Neutrophil (primary cell): ENCODE measurements at regions not wholly inside any gene's neighbourhood (a gene's known extent, or its start where the extent isn't known, plus 50 kb on each side); places are given as distances from the start of the nearest gene placed in this dataset.

Source experiments
- H3K27ac ChIP-seq: fragments of 200-600 bp; sonication (generic); 2 replicates; pipeline ENCODE4 v1.5.1; 2016; ENCODE audit warnings: mild to moderate bottlenecking, moderate library complexity
- H3K27me3 ChIP-seq: fragments of 200-600 bp; sonication (generic); 2 replicates; pipeline ENCODE4 v1.6.0; 2016; ENCODE audit warnings: mild to moderate bottlenecking
- H3K36me3 ChIP-seq: fragments of 200-600 bp; sonication (generic); 2 replicates; pipeline ENCODE4 v1.5.1; 2017
- H3K4me1 ChIP-seq, 2 experiments: fragments of 200-600 bp in 1 of 2; sonication (generic) in 1 of 2; 1 replicate in 1 of 2; 2 replicates in 1 of 2; pipeline versions ENCODE4 v1.5.1 to v1.6.1; 2013 to 2016; ENCODE audit warnings: low read depth in 1 of 2, low read length in 1 of 2, mild to moderate bottlenecking in 1 of 2, moderate library complexity in 1 of 2; ENCODE audit not compliant: control insufficient read depth in 1 of 2, insufficient read depth in 1 of 2
- H3K4me3 ChIP-seq, 2 experiments: fragments of 200-600 bp in 1 of 2; sonication (generic) in 1 of 2; 1 replicate in 1 of 2; 2 replicates in 1 of 2; pipeline ENCODE4 v1.5.1; 2013 to 2016; ENCODE audit warnings: low read depth in 1 of 2, low read length in 1 of 2, mild to moderate bottlenecking in 1 of 2, moderate library complexity in 1 of 2
- H3K9me3 ChIP-seq: fragments of 200-600 bp; sonication (generic); 2 replicates; pipeline ENCODE4 v1.5.1; 2016
- TF ChIP-seq, protein P1 (sequence below): fragments of 200-600 bp; sonication (generic); IDR thresholded peaks from 2 replicates; pipeline ENCODE4 v1.5.1; 2016; ENCODE audit warnings: antibody characterized with exemption

DNA sequence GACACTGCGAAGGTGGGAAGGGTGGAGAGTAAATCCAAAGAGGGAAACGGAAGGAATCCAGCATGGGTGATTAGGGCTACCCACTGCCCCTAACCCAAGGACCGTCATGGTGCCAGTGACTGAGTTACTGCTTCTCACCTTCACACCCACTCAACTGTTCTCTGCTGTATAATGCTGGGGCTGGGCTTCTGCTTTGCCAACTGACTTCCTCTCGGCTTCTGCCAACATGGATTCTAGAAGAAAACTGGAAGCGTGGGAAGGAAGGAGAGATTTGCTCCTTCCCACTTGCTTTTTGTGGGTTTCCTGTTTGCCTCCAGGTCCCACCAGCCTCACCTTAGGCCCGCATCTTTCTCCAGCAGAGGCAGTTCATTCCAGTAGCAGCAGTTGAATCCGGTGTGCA, 153.5 kb upstream of the RAI14 start:
- H3K4me3 ChIP-seq = no peak overlapping the region
- no peaks in the 10 kb centered on the region for H3K9me3 ChIP-seq
- no peaks in the 10 kb centered on the region for H3K4me1 ChIP-seq
- no peak overlapping the region for H3K27ac ChIP-seq
- H3K36me3 ChIP-seq = no peaks in the 10 kb centered on the region
- H3K27me3 ChIP-seq = no peaks in the 10 kb centered on the region
- TF ChIP-seq, protein P1, sequence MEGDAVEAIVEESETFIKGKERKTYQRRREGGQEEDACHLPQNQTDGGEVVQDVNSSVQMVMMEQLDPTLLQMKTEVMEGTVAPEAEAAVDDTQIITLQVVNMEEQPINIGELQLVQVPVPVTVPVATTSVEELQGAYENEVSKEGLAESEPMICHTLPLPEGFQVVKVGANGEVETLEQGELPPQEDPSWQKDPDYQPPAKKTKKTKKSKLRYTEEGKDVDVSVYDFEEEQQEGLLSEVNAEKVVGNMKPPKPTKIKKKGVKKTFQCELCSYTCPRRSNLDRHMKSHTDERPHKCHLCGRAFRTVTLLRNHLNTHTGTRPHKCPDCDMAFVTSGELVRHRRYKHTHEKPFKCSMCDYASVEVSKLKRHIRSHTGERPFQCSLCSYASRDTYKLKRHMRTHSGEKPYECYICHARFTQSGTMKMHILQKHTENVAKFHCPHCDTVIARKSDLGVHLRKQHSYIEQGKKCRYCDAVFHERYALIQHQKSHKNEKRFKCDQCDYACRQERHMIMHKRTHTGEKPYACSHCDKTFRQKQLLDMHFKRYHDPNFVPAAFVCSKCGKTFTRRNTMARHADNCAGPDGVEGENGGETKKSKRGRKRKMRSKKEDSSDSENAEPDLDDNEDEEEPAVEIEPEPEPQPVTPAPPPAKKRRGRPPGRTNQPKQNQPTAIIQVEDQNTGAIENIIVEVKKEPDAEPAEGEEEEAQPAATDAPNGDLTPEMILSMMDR = no peak

DNA sequence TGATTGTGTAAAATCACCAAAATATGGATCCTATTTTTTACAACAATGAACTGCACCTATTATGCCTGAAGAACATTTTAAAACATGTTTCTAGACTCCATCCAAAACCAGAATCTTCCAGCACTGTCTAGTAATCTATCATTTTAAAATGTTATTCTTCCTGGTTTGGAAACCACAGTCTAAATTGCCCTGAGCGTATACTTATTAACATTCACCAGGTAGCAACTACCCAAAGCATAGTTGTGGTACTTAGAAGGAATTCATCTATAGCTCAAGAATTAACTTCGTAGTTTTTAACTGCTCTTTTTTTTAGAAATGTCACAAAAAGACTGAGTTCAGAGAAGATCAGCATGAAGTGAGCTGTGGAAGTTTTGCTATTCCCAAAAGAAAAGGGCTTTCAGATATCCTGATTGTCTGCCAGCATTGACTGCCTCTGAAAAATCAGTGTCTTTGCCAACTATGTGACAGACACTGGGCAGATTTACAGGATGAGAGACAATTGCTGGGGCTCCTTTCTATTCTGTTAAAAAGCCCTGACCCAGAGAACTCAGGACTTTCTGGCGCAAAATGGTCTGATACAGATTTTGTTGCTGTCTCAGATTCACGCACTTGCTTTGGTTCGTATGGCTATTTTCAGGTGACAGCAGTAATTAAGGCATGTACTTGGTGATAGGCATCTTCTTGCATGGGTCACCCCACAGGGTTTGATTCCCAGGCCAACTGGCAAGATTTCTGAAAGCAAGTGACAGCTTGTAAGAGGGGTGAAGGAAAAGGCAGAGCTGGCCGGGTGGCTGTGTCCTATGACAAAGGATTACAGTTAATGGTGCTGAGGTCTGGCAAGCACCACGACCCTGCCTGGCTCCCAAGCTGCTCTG, 152.5 kb upstream of the RAI14 start:
- Histone ChIP-seq H3K27ac (no peak overlapping the region), H3K9me3 (no peaks in the 10 kb centered on the region), H3K4me1 (no peaks in the 10 kb centered on the region), H3K27me3 (no peaks in the 10 kb centered on the region), H3K36me3 (no peaks in the 10 kb centered on the region), H3K4me3 (no peak overlapping the region)
- TF ChIP-seq, protein P1 = no peak

DNA sequence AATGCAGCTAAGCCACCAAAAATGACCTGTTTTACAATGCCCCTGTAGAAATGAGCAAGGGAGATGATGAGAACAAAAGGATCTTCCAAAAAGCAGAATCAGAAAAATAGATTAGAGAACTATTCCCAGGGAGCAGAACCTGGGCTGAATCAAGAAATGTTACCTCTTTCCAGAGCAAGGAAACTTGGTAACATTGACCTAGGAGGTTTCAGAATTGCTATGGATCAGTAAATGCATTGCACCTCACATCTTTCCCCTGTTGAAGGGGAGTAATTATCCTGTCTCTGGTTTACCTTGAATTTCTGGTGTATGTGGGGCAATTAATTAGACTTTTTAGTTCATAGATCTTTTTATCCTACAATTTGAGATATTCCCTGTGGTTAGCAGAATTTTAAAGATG, 151.2 kb upstream of the RAI14 start:
- Histone ChIP-seq H3K27ac (no peak overlapping the region), H3K4me3 (no peak overlapping the region)
- TF ChIP-seq, protein P1 = no peak

DNA sequence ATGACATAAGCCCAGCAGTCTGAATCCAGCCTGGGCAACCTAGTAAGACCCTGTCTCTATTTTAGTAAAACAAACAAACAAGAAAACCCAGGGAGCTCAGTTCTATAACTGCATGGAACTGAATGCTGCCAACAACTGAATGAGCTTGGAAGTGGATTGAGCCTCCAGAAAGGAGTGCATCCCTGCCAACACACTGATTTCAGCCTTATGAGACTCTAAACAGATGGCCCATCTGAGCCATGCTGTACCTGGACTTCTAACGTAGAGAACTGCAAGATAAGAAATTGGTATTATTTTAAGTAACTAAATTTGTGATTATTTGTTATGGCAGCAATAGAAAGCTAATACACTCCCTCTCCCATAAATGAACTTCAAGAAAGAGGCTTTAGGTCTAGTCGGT, 150.4 kb upstream of the RAI14 start:
- H3K4me1 ChIP-seq = no peaks in the 10 kb centered on the region
- no peaks in the 10 kb centered on the region for H3K9me3 ChIP-seq
- H3K36me3 ChIP-seq = no peaks in the 10 kb centered on the region
- H3K27ac ChIP-seq = no peak overlapping the region
- no peak overlapping the region for H3K4me3 ChIP-seq
- TF ChIP-seq, protein P1 = no peak
- no peaks in the 10 kb centered on the region for H3K27me3 ChIP-seq

More for the DNA sequence above, 151.2 kb upstream of the RAI14 start:
- Histone ChIP-seq H3K4me1 (no peaks in the 10 kb centered on the region), H3K27me3 (no peaks in the 10 kb centered on the region), H3K36me3 (no peaks in the 10 kb centered on the region), H3K9me3 (no peaks in the 10 kb centered on the region)

DNA sequence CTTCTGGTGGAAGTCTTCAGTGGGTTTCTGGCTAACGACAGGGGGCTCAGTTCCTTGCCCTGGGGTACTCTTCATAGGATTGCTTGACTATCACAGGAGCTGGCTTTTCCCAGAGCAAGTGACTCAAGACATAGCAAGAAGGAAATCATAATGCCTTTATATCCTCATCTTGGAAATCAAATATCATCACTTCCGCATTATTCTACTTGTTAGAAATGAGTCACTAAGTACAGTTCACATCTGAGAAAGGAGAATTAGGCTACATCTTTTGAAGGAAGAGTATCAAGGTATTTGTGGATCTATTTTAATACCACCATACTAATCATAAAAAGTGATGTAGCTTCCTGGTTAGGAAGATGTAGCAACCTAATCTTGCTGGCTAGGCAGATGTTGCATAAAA, 148.2 kb upstream of the RAI14 start:
- TF ChIP-seq, protein P1 = no peak
- Histone ChIP-seq H3K36me3 (no peaks in the 10 kb centered on the region), H3K27ac (no peak overlapping the region)

More for the DNA sequence above, 148.2 kb upstream of the RAI14 start:
- no peaks in the 10 kb centered on the region for H3K4me1 ChIP-seq
- H3K27me3 ChIP-seq = no peaks in the 10 kb centered on the region
- H3K4me3 ChIP-seq = no peak overlapping the region
- no peaks in the 10 kb centered on the region for H3K9me3 ChIP-seq
